ENCODE measurements at regions not wholly inside any gene's neighbourhood (a gene's known extent, or its start where the extent isn't known, plus 50 kb on each side); places are given as distances from the start of the nearest gene placed in this dataset.
A peak's percentile ranks its signal among the peaks of the same experiment; 100 is the strongest.

- ATAC-seq (no peak), DNase-seq (no peak)
- no peaks in the 10 kb centered on the region for H3K9me3 ChIP-seq
- no peaks in the 10 kb centered on the region for H3K36me3 ChIP-seq (ENCODE audit: insufficient read depth in 1 of 2, low read depth in 1 of 2)
- H3K4me3 ChIP-seq: no peak overlapping the region
- TF ChIP-seq CTCF (IDR thresholded peaks at IDR 0.05): peak; percentile 46
- no peaks in the 10 kb centered on the region for H3K27me3 ChIP-seq (ENCODE audit: insufficient read depth in 3 of 3, low read length in 2 of 3)
- H3K4me1 ChIP-seq: no peaks in the 10 kb centered on the region
- H3K27ac ChIP-seq: no peak overlapping the region
- intact Hi-C loops (cut with DNase I): loop anchor here (2.0 to 10.0 kb wide), 2 partner anchors 208 to 210 kb away; no protein-coding TSS in a partner anchor
- WGBS, 3 donors: 56 to 64% (median 60%) methylated on average over 3 of the region's 3 CpGs
Measured at GRCh38 chr4:89434364-89434988, 126.9 kb upstream of the GPRIN3 start.

- Histone ChIP-seq H3K27ac (no peak overlapping the region), H3K4me3 (no peak overlapping the region), H3K9me3 (no peaks in the 10 kb centered on the region), H3K4me1 (no peaks in the 10 kb centered on the region), H3K36me3 (ENCODE audit: insufficient read depth in 1 of 2, low read depth in 1 of 2) (no peaks in the 10 kb centered on the region), H3K27me3 (ENCODE audit: insufficient read depth in 3 of 3, low read length in 2 of 3) (no peaks in the 10 kb centered on the region)
- DNase-seq (no peak), ATAC-seq (no peak)
- intact Hi-C loops (cut with DNase I): no loop called here
- 82 to 83% (median 83%) methylated on average over 2 of the region's 2 CpGs for WGBS, 3 donors
- TF ChIP-seq CTCF (IDR thresholded peaks at IDR 0.05): no peak
Measured at GRCh38 chr4:89427782-89428181, 120.2 kb upstream of the GPRIN3 start.

GRCh38 chr4:89425023-89425422, 117.4 kb upstream of the GPRIN3 start:
- H3K4me1 ChIP-seq: no peaks in the 10 kb centered on the region
- intact Hi-C loops (cut with DNase I): no loop called here
- H3K4me3 ChIP-seq: no peak overlapping the region
- DNase-seq (no peak), ATAC-seq (no peak)
- no peak for TF ChIP-seq CTCF (IDR thresholded peaks at IDR 0.05)
- no peak overlapping the region for H3K27ac ChIP-seq
- WGBS, 3 donors: 67 to 81% (median 68%) methylated on average over 1 of the region's 1 CpG
- H3K27me3 ChIP-seq (ENCODE audit: insufficient read depth in 3 of 3, low read length in 2 of 3): no peaks in the 10 kb centered on the region
- no peaks in the 10 kb centered on the region for H3K9me3 ChIP-seq
- H3K36me3 ChIP-seq (ENCODE audit: insufficient read depth in 1 of 2, low read depth in 1 of 2): no peaks in the 10 kb centered on the region

- intact Hi-C loops (cut with DNase I): no loop called here
- TF ChIP-seq CTCF (IDR thresholded peaks at IDR 0.05): no peak
- no peak for ATAC-seq
- H3K4me1 ChIP-seq: no peaks in the 10 kb centered on the region
- no peaks in the 10 kb centered on the region for H3K36me3 ChIP-seq (ENCODE audit: insufficient read depth in 1 of 2, low read depth in 1 of 2)
- H3K4me3 ChIP-seq: no peak overlapping the region
- no peak overlapping the region for H3K27ac ChIP-seq
- no peaks in the 10 kb centered on the region for H3K27me3 ChIP-seq (ENCODE audit: insufficient read depth in 3 of 3, low read length in 2 of 3)
- no peaks in the 10 kb centered on the region for H3K9me3 ChIP-seq
- 85 to 87% (median 86%) methylated on average over 3 of the region's 3 CpGs for WGBS, 3 donors
- DNase-seq: no peak
Measured at GRCh38 chr4:89422441-89422990, 114.9 kb upstream of the GPRIN3 start.

GRCh38 chr4:89420507-89420906, 112.9 kb upstream of the GPRIN3 start:
- no peak overlapping the region for H3K27ac ChIP-seq
- no peak overlapping the region for H3K4me3 ChIP-seq
- H3K36me3 ChIP-seq (ENCODE audit: insufficient read depth in 1 of 2, low read depth in 1 of 2): no peaks in the 10 kb centered on the region
- no peaks in the 10 kb centered on the region for H3K27me3 ChIP-seq (ENCODE audit: insufficient read depth in 3 of 3, low read length in 2 of 3)
- no peaks in the 10 kb centered on the region for H3K4me1 ChIP-seq
- TF ChIP-seq CTCF (IDR thresholded peaks at IDR 0.05): no peak
- intact Hi-C loops (cut with DNase I): no loop called here
- no peak for ATAC-seq
- 89 to 97% (median 92%) methylated on average over 2 of the region's 2 CpGs for WGBS, 3 donors
- DNase-seq: no peak
- no peaks in the 10 kb centered on the region for H3K9me3 ChIP-seq
